GM21390 (cell line): ENCODE measurements at regions not wholly inside any gene's neighbourhood (a gene's known extent, or its start where the extent isn't known, plus 50 kb on each side); places are given as distances from the start of the nearest gene placed in this dataset.
"Not testable (repeated sequence)": the region's sequence is repeated elsewhere in the genome, so short reads cannot be mapped to it uniquely, and the experiment has no call there.

Experiments used
- ATAC-seq: cut with Tn5 transposase; IDR thresholded peaks from one replicate; pipeline ENCODE4 v1.9.1; 2021; ENCODE audit not compliant: unreplicated experiment

DNA sequence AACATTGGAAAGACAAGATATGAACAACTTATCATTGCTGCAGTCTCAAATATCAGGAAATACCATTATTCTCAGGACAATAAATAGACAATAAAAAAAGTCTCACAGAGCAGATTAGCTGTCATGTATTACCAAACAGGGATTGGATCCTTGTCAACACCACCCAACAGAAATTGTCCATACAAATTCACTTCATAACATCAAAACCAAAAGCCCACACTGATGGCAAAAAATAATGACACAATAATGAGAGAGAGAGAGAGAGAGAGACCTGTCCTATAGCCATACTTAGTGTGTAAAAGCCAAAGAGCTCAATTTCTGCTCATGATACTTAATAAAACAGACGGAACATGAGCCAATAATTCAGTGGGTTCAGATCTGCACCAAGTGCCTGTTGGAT is 96.5 kb downstream of the PPIAL4G start:
- no peak for ATAC-seq

- ATAC-seq, result not testable (repeated sequence)
Measured at GRCh38 chr1:148386031-148386398, 97.1 kb downstream of the PPIAL4G start.

DNA sequence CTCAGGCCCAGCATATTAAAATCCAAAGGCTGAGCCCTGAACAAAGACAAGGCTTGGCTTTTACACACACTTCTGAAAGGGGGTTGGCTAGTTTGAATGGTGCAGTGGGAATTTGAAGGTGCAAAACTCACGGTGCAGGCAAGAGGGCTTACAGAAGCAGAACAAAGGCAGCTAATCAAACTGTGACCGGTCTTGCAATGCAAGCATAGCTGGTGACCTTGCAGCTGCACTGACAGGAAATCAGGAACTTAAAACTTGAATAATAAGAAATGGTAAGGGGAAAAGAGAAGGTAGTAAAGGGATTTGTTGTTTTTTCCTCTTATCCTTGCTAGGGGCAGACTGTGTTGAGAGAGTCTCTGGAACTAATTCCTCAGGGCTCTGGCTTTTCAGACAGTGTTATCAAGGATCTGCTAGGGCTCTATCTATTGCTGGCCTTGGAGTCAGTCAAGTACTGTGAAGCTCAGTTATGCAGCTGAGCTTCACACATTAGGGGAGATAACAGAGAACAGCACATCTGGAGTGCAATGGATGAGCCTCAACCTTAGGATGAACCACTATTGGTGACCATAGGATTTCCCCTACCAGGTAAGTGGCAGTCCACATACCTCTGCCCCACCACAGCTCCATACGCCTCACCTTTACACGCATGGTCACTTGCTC is 97.6 kb downstream of the PPIAL4G start:
- ATAC-seq, result no peak

DNA sequence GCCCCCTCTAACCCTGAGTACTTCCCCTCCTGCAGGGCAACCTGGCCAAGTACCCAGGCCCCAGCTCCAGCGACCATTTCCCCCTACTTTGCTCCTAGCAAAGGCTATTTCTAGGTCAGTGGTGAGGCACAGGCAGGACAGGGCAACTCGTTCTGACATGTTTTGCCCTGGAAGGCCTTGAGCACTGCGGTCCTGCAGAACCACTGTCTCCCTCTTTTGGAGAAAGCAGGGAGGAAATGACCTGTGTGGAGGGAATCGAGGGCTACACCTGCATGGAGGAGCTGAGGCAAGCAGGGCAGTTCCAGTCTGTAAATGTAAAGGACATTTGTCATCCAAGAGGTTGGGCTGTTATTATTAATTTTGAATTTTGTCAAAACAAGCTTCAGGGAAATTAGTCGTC is 99.1 kb downstream of the PPIAL4G start:
- no peak for ATAC-seq

DNA sequence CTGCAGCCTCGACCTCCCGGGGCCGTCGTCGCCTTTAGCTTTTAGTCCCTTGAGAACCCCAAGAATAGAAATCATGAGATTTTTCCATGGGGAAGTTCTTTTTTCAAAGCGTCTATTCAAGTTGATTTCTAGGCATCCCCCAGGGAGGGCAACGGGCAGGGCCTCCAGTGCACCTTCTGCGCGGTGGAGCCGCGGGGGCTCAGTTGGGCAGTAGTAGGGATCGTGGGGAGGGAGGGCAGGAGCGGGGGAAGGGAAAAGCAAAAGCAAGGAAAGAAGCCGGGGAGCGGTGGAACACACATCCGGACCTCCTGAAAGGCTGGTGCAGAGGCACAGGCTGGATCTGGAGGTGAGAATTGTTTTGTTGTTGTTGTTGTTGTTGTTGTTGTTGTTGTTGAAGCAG is 103.4 kb downstream of the PPIAL4G start:
- ATAC-seq, result no peak

DNA sequence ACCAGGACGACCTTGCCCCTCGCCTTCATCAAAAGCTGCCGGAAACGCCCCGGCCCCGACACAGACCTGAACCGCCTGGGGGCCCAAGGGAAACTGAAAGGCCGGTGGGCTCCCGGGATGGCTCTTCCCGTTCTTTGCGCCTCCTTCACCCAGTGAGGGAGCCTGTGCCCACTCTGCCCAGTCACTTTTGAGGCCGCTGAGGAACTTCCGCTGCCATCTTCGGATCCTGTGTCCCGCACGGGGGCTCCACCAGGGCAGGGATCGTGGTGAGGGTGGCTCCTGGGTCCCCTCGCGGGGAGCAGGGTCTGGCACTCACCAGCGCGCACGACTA is 104.0 kb downstream of the PPIAL4G start:
- no peak for ATAC-seq

DNA sequence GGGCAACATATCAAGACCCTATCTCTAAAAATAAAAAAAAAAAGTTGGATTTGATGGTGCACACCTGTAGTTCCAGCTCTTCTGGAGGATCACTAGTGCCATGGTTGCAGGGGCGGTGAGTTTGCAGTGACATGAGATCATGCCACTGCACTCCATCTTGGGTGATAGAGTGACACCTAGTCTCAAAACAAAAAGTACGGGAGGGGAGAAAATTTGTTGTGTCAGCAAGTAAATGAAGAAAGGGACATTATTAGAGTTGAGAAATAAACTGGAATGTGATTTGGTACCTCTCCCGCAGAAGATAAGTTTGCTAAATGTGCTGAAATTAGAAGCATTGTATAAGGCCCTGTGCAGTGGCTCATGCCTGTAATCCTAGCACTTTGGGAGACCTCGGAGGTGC is 105.1 kb downstream of the PPIAL4G start:
- ATAC-seq, result not testable (repeated sequence)

- ATAC-seq, result not testable (repeated sequence)
Measured at GRCh38 chr1:148377045-148377444, 106.1 kb downstream of the PPIAL4G start.

- ATAC-seq, result no peak
Measured at GRCh38 chr1:148374101-148374500, 109.0 kb downstream of the PPIAL4G start.

- ATAC-seq, result no peak
Measured at GRCh38 chr1:148373192-148373925, 109.7 kb downstream of the PPIAL4G start.

DNA sequence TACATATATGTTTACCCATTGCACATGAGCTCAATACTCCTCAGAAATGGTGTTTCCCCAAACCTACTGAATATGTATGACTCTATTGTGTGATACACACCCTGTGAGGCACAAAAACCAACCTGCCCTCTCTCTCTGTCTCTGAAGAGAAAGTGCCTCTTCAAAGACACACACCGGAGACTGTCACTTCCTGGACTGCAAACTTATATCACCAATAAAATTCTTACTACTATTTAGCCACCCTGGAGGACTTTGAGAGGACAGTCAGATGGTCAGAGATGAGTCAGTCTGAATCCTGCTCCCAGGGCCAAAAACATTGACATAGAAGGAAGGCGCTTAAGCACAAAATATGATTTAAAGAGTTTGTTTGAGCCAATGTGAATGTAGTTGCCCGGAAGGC is 110.4 kb downstream of the PPIAL4G start:
- no peak for ATAC-seq

DNA sequence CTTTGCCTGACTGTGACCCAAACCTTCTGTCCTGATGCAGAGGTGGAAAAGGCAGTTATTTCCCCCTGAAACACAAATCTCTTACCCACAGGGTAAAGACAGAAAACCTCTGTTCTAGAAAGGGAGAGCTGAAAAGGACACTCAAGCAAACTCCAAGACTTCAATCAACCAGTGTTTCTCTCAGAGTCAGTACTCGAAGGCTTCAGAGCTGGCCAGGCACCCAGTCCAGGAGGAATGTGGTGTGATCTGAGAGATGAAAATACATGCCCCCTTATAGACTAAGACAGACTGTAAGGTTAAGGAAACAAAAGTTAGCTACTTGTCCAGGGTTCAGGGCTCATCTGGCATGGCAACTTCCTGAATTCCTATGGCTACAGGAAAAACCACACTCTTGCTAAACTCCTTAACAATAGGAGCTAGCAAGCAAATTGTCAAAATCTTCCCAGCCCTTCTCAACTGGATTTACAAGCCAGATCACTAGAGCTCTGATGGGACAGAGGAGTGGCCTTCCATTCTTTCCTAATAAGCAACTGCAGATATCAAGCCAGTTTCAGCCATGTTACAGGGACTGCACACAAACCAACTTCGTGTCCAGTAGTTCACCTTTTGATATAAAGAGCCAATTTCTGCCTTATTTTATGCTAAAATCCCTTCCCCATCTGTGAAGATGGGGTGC is 110.9 kb downstream of the PPIAL4G start:
- ATAC-seq, result not testable (repeated sequence)

- not testable (repeated sequence) for ATAC-seq
Measured at GRCh38 chr1:148371551-148371994, 111.5 kb downstream of the PPIAL4G start.

GRCh38 chr1:148370661-148371060 is 112.4 kb downstream of the PPIAL4G start:
- ATAC-seq, result not testable (repeated sequence)

DNA sequence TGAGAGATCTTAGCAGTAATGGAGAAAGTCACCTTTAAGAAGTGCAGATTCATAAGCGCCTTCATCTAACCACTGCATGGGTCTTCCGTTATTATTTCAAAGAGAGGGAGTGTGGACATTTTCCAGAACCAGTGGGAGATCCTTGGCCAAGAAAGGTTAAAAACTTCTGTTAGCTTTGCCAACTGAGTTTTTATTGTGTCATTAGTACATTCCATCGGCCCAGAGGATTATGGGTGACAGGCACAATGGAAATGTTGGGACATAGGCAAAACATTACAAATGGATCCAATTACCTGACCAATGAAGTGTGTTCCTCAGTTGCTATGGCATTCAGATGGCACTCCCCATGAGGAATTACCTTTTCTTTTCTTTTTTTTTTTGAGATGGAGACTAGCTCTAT is 115.5 kb downstream of the PPIAL4G start:
- no peak for ATAC-seq

- not testable (repeated sequence) for ATAC-seq
Measured at GRCh38 chr1:148366136-148366753, 116.9 kb downstream of the PPIAL4G start.

DNA sequence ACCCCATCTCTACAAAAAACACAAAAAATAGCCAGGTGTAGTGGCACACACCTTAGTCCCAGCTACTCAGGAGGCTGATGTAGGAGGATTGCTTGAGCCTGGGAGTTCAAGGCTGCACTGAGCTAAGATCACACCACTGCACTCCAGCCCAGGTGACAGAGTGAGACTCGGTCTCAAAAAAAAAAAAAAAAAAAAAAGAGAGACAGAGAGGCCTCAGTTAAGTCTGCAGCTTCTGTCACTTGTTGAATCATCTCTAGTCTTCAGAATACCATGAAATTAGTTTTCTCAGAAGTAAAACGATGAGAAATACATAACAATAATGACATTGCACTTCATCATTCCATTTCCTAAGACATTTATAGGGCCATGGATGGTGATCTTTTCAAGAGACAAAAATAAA is 118.0 kb downstream of the PPIAL4G start:
- ATAC-seq, result not testable (repeated sequence)

- ATAC-seq, result not testable (repeated sequence)
Measured at GRCh38 chr1:148363979-148364378, 119.1 kb downstream of the PPIAL4G start.

- no peak for ATAC-seq
Measured at GRCh38 chr1:148363439-148363810, 119.7 kb downstream of the PPIAL4G start.

DNA sequence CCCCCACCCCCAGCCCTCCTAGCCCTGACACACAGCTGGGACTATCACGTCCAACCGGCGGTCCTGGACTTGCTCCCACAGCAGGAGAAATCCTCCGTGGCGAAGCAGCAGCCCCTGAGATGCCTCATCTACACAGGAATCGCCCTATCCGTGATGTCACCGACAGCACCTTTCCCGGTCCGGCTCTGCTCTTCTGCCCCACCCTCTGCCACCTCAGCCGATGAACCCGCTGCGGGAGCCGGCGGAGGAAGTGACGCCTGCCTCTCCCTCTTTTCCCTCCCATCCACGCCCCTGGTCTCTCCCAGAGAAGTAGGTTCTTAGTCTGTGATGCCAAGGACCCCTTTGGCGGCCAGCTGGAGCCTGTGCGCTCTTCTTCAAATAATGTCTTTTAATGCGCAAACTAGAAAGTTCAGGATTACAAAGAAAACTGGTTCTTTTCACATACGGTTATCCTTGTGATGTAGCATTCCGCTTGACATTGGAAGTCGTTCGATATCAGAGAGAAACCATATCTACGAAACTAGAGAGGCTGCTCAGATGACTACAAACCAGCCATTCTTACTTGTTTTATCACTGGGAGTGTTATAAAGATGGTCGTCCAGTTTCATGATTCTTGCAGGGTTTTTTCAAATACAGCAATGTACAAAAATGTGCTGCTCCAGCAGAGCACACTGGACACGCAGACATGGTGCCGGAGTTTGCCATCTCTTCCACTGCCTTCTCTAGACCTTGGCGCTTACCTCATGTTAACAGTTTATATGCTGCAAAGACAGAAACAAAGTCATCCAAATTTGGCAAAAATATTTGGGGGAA is 120.3 kb downstream of the PPIAL4G start:
- ATAC-seq, result no peak

- ATAC-seq, result no peak
Measured at GRCh38 chr1:148362216-148362611, 120.9 kb downstream of the PPIAL4G start.
